ENCODE measurements at regions not wholly inside any gene's neighbourhood (a gene's known extent, or its start where the extent isn't known, plus 50 kb on each side); places are given as distances from the start of the nearest gene placed in this dataset.

- TF ChIP-seq CTCF (conservative IDR thresholded peaks at IDR 0.05; ENCODE audit: low read length) (no peak), EZH2phosphoT487 (IDR thresholded peaks at IDR 0.05; ENCODE audit: borderline replicate concordance) (no peak)
Measured at GRCh38 chr1:219520241-219520640, 92.7 kb downstream of the ZC3H11B start.
